Kidney (tissue), 13 donors: ENCODE measurements at regions not wholly inside any gene's neighbourhood (a gene's known extent, or its start where the extent isn't known, plus 50 kb on each side); places are given as distances from the start of the nearest gene placed in this dataset.

Experiments
- DNase-seq, 5 donors: peaks; one replicate each; pipeline ENCODE4 v3.0.0-alpha.2; 2013 to 2020
- FAIRE-seq: peaks from 2 replicates; lab custom pipeline; 2012; peaks lifted over from hg19 to GRCh38; lab: Jason Lieb, UNC
- H3K27ac ChIP-seq, 2 donors: one replicate each; pipeline ENCODE4 v1.7.0; 2013; ENCODE audit warnings: low read depth in 2 of 2, low read length in 2 of 2, inconsistent platforms in 1 of 2
- H3K27me3 ChIP-seq: one replicate; pipeline ENCODE4 v1.7.1; 2013; ENCODE audit warnings: low read length, inconsistent platforms; ENCODE audit not compliant: control insufficient read depth, insufficient read depth
- H3K36me3 ChIP-seq, 3 donors: one replicate each; pipeline versions ENCODE4 v1.7.0 to v1.7.1; 2013; ENCODE audit warnings: low read length in 3 of 3, control low read depth in 1 of 3, inconsistent platforms in 1 of 3; ENCODE audit not compliant: insufficient read depth in 3 of 3, control insufficient read depth in 2 of 3
- H3K4me1 ChIP-seq, 3 donors: one replicate each; pipeline versions ENCODE4 v1.7.0 to v1.7.1; 2013; ENCODE audit warnings: low read length in 3 of 3, inconsistent platforms in 1 of 3, low read depth in 1 of 3; ENCODE audit not compliant: control insufficient read depth in 2 of 3, insufficient read depth in 2 of 3
- H3K4me3 ChIP-seq, 3 donors: one replicate each; pipeline versions ENCODE4 v1.7.0 to v1.8.1; 2013; ENCODE audit warnings: low read length in 3 of 3, control low read depth in 1 of 3, inconsistent platforms in 1 of 3
- H3K9ac ChIP-seq, 3 donors: one replicate each; pipeline versions ENCODE4 v1.7.0 to v1.7.1; 2013; ENCODE audit warnings: low read length in 3 of 3, control low read depth in 1 of 3, inconsistent platforms in 1 of 3
- H3K9me3 ChIP-seq, 3 donors: one replicate each; pipeline versions ENCODE4 v1.7.0 to v1.7.1; 2013; ENCODE audit warnings: low read length in 3 of 3, control low read depth in 1 of 3, inconsistent platforms in 1 of 3; ENCODE audit not compliant: control insufficient read depth in 2 of 3, insufficient read depth in 1 of 3
- intact Hi-C: fragments of 100-400 bp; cut with DNase I; formaldehyde crosslinking; loops from one replicate; pipeline ENCODE4 v1.11.1; 2022
- TF ChIP-seq, protein P1 (sequence below): IDR thresholded peaks from 3 replicates; pipeline ENCODE4 v1.5.1; 2012; ENCODE audit warnings: mild to moderate bottlenecking, moderate library complexity, borderline replicate concordance; ENCODE audit not compliant: insufficient read depth; ENCODE audit errors: extremely low read depth
- donor health status: control.
- donor health status: control.
- donor health status: control.
- donor health status: control.
- donor health status: control.
- donor health status: DM: yes; HTN: yes; CAD: no.
- donor health status: Normal renal cell carcinoma (clear cell type).

DNA sequence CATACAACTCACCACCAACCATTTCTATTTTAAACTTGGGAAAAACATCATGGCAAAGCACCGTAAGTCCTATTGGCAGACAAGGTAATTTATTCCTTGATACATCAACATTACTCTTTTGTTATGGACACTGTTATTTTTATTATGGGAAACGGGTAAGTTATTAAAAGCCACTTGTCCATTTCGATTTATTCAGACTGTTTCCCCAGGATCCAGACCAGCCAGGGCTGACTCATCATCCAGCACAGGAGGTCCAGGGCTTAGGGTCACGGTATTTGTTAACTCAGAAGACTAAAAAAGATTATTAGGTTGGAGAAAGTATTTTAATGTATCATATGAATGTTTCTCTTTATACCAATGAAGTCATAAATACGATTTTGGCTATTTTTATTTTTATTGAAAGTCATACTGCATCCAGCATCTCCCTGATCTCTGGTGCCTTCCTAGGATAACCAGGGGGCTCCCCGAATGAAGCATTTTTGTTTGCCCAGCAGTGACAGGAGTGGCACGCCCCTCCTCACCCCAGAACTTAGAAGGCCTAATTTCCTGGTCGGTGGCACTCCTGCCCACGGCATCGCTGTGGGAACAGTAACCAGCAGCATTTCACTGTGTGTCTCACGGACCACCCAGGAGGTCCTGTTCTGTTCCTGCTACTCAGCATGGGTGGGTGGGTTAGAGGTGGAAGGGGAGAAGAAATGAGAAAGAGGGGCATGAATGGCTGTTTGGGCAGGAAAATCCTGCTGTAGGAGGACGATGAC, 446.1 kb downstream of the EIPR1 start:
- H3K36me3 ChIP-seq: no peaks in the 10 kb centered on the region
- no peaks in the 10 kb centered on the region for H3K4me1 ChIP-seq
- H3K27ac ChIP-seq: no peak overlapping the region
- no peak overlapping the region for H3K9ac ChIP-seq
- DNase-seq: no peak
- no peaks in the 10 kb centered on the region for H3K27me3 ChIP-seq
- TF ChIP-seq, protein P1, sequence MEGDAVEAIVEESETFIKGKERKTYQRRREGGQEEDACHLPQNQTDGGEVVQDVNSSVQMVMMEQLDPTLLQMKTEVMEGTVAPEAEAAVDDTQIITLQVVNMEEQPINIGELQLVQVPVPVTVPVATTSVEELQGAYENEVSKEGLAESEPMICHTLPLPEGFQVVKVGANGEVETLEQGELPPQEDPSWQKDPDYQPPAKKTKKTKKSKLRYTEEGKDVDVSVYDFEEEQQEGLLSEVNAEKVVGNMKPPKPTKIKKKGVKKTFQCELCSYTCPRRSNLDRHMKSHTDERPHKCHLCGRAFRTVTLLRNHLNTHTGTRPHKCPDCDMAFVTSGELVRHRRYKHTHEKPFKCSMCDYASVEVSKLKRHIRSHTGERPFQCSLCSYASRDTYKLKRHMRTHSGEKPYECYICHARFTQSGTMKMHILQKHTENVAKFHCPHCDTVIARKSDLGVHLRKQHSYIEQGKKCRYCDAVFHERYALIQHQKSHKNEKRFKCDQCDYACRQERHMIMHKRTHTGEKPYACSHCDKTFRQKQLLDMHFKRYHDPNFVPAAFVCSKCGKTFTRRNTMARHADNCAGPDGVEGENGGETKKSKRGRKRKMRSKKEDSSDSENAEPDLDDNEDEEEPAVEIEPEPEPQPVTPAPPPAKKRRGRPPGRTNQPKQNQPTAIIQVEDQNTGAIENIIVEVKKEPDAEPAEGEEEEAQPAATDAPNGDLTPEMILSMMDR: no peak
- FAIRE-seq: no peak
- H3K9me3 ChIP-seq: peaks cover 0 to 6% (median 5%) of the 10 kb centered on the region in 3 donors
- H3K4me3 ChIP-seq: no peak overlapping the region
- intact Hi-C loops: no loop called here

DNA sequence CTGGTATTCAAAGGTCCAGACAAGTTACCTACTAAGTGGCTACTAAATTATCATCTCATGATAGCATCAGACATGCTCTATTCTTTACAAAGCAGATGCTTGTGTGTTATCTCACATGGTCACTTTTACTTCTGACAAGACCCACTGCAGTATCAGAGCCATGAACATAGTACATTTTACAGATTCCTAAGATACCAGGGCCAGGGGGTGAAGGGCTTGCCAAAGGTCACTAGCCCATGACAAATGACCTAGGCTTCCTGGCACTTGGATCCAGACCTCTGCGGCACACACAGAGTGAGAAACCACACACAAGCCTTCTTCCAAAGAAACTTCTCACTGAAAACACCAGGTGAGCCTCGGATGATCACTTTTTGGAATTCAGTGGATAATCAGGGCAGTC, 446.8 kb downstream of the EIPR1 start:
- H3K4me3 ChIP-seq: no peak overlapping the region
- H3K36me3 ChIP-seq: no peaks in the 10 kb centered on the region
- no peak overlapping the region for H3K9ac ChIP-seq
- peaks cover 0 to 6% (median 5%) of the 10 kb centered on the region in 3 donors for H3K9me3 ChIP-seq
- DNase-seq: no peak
- H3K4me1 ChIP-seq: no peaks in the 10 kb centered on the region
- TF ChIP-seq, protein P1: no peak
- intact Hi-C loops: no loop called here
- no peaks in the 10 kb centered on the region for H3K27me3 ChIP-seq
- no peak for FAIRE-seq
- H3K27ac ChIP-seq: no peak overlapping the region

DNA sequence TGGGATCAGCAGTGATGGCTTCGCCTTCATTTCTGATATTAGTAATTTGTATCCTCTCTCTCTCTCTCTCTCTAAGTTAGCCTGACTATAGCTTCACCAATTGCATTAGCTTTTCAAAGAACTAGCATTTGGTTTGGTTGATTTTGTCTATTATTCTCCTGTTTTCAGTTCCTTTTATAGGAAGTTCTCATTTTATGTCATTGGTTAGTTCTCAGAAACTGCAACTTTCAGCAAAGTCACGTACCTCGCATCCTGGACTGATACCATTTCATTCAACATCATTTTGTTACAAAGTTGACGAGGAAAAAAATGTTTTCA, 450.8 kb downstream of the EIPR1 start:
- no peak overlapping the region for H3K9ac ChIP-seq
- H3K27me3 ChIP-seq: no peaks in the 10 kb centered on the region
- DNase-seq (no peak), FAIRE-seq (no peak)
- no peaks in the 10 kb centered on the region for H3K36me3 ChIP-seq
- TF ChIP-seq, protein P1: no peak
- no peaks in the 10 kb centered on the region for H3K4me1 ChIP-seq
- intact Hi-C loops: no loop called here
- peaks cover 0 to 6% (median 5%) of the 10 kb centered on the region in 3 donors for H3K9me3 ChIP-seq
- no peak overlapping the region for H3K27ac ChIP-seq
- H3K4me3 ChIP-seq: no peak overlapping the region
